NCI-H2171 (cell line): ENCODE measurements at regions not wholly inside any gene's neighbourhood (a gene's known extent, or its start where the extent isn't known, plus 50 kb on each side); places are given as distances from the start of the nearest gene placed in this dataset.

Experiments used
- DNase-seq: peaks from one replicate; lab custom pipeline; 2025; lab: John Stamatoyannopoulos, UW

DNA sequence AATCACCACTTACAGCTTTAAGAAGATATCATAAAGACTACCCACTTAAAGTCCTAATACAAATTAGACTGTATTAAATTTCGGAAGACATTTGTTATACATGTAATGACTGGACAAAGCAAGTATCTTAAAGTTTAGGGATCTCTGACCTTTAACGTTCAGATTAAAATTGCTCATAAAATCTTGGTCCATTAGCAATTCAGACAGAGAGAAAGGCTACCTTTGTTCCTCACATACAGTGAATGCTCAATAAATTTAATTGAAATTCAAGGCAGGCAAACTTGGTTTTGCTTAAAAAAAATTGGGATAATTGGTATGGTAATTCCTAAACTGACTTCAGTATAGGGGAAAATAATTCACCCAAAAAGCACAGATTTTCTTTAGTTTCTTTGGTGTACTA, 285.9 kb upstream of the EMCN start:
- no peak for DNase-seq

DNA sequence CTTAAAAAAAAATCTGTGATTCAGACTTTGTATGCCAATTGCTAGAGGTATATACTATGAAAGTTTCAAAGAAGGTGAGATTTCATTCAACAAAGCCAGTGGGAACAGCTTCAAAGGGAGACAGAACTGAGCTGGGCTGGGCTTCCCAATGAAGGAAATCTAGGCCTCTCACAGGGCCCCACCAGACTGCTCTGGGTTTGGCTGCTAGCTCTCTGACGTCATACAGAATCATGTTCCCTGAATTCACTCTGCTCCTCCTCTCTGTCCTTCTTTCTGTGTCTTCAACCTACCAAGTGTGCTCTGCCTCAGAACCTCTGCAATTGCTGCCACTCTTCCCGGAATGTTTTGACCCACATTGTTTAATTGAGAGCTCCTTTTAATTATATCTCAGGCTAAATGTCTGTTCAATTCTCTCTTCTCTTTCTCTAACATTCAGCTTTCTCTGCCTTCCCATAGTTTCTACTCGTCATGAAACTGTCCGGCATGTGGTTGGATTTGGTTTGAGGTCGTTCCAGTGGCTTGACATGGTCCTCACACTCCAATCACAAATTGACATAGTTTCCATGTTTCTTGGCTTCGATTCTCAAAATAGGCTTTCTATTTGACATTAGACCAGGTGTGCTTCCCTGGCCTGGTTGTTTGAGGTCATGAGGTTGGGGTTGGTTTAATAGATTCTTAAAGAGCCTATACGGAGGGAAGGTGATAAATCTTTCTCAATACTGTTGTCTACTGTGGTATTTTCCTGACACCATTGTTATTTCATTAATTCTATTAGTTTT, 282.1 kb upstream of the EMCN start:
- DNase-seq, result no peak

DNA sequence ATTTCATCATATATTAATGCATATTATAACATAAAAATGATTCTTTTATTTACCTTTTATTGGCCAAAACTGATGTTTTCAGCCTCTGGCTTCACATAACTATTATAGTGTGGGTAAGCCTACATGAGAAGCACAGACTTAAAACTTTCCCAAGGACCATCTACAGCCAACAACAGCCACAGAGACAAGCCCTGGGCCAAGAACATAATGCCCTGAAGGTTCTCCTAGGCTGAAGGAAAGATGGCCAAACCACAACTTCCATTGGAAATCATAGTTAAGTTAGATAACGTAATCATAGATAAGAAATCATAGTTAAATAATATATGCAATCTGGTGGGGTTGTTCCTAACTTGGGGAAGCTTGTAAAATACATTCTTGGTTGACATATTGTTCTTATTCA, 280.0 kb upstream of the EMCN start:
- no peak for DNase-seq

DNA sequence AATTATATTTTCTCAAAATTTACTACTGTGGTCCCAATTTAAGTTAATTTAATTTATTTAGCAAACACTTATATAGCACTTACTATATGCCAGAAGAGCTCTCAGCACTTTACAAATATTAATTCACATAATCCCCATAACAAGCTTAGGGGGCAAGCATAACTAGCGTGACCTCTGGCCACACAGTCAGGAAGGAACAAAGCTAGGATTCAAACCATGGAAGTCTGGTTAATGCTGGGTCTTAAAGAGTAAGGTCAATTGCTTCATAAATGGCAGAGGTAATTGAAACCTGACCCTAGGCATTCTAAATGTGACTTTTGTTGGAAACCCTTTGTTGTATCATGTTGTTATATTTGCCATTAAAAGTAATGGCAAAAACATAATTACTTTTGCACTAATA, 279.5 kb upstream of the EMCN start:
- DNase-seq, result no peak

DNA sequence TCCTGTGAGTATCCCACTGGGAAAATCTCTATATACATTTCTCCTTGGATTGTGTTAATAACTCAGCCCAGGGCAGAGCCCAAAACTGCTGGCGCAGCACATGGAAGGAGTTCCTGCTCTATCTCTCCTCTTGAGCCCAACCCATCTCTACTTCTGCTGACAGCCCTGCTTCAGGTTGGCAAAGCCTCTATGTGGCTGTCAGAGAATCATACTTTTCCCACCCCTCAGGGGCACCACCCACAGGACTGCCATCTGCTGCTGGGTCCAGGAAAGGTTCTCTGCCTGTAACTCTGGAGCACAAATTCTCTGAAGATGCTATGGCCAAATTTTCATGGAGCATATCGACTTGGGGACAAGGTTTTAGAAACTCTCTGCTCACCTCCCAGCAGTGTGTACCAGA, 278.5 kb upstream of the EMCN start:
- DNase-seq, result no peak

DNA sequence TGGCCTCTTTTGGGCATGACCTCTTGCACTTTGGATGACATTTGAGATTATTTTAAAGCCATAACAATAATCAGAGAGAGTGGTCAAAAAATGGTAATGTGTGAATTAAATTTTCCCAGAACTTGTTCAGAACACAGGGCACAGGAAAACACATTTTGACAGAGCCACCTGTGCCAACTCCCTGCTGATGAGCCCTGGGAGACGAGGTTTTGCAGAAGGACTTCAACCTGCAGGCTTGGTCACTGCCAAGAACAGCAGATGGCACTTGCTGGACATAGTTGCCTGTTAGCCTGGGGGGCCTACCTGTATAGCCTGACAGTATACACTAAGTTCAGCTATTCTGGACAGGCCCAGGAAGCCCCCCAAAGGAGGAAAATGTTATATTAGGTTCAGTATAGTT, 277.8 kb upstream of the EMCN start:
- no peak for DNase-seq

DNA sequence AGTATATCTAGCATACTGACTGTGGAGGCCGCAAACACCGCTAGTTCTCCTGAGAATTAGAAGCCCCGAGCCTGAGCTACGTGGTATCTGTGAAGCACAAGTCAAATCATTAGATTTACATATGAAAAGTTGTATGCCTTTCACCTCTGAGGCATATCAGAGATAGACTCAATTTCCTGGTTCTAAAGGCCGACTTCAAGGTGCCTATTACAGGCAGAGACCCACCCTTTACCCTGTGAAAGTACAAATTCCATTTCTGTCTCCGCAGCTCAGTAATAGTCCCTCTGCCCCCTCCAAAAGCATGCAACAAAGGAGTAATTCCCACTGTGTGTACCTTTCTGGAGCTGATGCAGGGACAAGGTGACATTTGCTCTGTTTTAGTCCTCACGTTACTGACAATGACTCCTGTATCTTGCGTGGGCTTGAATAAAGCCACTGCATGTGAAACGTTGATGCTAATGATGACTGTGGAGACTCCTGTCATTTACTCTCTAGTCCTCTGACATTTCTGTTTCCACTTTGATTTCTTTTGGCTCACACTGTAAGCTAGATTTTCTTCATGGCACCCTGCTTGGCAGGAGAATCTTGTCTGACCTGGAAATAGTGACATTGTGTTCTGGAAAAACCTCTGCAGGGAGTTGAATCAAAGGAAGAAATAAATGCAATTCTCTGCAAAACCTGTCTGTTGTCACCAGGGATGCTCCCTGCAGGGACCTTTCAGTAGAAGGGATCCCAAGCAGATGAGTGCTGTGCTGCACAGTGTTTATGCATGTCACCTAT, 273.2 kb upstream of the EMCN start:
- DNase-seq, result no peak

DNA sequence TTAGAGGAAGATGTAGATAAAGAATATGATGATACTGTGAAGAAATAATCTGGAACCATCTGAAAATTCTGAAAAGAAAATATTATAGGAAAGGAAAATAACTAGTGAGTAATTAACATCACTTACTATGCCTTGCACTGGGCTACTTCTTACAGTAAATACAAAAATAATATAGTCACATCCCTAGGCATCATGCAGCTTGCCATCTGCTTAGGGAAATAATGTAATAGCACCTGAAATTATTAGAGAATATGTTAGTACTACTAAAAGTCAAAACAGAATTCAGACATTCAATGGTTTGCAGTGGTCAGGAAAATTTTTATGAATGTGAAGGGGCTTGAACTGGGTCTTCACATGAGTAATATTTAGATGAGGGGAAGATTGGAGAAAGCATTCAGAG, 272.2 kb upstream of the EMCN start:
- no peak for DNase-seq

DNA sequence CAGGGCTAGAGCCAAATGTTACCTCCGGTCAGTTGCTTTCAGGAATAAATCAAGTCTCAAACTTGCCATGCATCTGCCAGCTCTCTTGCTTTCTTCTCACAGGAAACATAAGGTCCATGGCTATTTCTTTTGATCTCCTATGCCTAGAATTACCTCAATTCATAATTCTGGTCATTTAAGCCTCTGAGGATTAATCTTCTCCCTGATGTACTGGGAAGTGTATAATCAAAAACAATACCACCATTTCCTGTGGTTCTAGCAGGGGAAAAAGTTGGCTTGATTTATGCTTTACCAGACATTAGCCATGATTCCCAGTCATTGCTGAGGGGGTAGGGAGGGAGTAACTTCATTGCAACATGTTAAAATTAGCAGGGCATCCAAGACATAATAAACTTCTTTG, 268.7 kb upstream of the EMCN start:
- no peak for DNase-seq

DNA sequence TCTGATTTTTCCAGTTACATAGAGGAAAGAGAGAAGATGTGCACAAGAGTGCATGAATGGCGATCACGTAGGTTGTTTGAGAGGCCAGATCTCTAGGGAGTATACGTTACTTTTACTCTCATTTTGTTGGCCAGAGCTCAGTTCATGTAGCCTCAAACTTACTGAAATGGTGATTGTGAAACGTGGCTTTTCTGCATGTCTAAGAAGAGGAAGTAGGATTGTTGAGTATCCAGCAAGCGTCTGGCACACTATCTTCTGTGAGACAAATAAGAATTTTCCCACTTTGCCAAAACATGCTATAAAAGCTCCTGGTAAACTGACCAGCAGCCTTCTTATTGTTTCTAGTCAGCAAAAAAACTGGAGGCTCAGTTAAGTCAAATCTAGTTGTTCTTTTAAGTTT, 264.5 kb upstream of the EMCN start:
- DNase-seq, result no peak

DNA sequence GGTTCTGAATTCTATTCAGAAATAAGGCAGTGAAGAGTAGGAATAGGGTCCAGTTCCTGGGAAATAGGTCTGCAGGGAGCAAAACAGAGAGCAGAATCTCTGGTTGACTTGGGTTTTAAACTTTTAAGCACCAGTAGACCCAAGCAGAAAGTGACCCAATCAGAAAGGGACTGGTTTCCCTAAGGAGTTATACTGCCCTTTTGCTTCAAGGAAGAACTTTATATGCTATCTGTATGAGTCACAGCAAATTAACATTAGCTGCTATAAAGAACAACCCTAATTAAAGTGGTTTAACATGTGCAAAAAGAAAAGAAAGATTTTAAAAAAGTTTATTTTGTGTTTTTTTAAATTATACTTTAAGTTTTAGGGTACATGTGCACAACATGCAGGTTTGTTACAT, 263.6 kb upstream of the EMCN start:
- no peak for DNase-seq

DNA sequence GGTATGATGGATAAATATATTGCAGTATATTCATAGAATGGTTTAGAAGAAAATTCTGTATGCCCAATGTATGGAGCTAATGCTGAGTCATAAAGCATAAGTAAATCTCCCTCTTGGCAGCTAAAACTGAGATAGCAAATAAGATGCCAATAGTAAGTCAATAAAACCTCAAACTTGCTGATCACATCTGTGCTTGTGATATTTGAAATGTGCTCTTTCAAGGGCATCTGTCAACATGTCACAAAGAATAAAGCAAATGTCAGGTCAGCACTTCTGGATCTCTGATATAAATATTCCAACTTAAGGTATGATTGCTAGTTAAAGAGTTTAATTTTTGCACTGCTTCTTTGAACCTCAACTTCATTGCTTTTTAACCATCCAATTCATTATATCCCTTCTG, 262.3 kb upstream of the EMCN start:
- no peak for DNase-seq

DNA sequence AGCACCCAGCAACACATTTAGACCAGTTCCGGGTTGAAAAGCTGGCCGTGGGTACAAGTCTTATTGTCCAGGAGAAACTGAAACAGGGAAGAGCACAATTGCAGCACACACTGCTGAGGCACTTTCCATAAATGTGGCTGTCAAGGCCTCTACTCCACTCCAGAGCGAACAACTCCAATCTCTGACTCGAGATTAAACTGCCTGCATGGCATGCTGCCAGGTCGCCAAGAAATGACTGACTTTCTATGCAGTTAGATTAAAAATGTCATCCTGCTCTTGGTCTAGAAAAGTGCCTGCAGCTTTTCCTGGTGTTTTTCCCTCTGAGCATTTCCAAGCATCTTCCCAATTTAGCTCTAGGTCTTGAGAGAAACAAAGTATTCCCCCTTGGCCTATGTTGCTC, 260.6 kb upstream of the EMCN start:
- DNase-seq, result no peak

DNA sequence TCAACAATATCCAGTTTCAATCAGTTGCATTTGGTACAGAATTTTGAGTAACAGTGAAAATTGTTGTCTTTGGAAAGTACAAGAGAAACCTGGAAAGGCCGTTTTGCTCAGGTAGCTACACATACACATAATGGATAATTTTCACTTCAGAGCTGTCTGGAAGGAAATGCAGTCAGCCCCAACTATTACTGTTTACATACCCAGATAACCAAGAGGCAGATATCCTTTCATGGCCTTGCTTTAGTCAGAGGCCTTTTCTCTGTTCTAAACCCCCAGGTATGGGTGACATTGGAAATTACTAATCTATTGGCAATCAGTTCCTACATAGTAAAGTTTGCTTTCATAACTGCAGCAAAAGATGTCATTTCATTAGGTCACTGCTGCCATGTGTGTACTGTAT, 244.9 kb upstream of the EMCN start:
- DNase-seq, result no peak

DNA sequence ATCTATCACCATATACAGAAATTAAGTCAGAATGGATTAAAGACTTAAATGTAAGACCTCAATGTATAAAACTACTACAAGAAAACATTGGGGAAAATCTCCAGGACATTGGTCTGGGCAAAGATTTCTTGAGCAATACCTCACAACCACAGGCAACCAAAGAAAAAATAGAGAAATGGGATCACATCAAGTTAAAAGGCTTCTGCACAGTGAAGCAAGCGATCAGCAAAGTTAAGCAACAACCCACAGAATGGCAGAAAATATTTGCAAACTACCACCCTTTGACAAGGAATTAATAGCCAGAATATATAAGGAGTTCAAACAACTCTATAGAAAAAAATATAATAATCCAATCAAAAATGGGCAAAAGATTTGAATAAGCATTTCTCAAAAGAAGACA, 236.9 kb upstream of the EMCN start:
- DNase-seq, result no peak

DNA sequence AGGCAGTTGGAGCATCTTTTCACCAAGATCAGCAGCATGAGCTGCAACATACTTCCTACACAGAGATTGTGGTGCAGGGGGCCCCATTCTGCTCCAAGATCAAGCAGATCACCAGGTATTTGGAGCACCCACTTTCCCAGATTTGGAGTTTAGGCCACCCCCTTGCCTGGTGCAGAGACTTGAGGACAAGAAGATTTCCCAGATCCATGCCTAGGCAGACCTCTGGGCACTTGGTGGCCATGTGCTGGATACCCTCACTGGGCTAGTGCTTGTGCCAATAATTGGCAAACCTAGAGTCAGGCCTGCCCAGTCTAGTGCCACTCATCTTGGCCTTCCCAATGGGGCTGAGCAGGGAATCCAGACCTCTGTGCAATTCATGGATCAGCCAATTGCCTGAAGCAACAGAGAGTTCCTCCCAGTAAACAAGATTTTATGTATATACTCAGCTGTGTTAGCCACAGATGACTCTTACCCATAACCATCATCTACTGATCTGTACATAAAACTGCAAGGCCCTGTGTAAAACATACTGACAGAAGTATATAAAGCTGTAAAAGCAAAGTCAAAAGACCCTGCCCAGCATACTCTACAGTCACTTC, 228.4 kb upstream of the EMCN start:
- no peak for DNase-seq

DNA sequence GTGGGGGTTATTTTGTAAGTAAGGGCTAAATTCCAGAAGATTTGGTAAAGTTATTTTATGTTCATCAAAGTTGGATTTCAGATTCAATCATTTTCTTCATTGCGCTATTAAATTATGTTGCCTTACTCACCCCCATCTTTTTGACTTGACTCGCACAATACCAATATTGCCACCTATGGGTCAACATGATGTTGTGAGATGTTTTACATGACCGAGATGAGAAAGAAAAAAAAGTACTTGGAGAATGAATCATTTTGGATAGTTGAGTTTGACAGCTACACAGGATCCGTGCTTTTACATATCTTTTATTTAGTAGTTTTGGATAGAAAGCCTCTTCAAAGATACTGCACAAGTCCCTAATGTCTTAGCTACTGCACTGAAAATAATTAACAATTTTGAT, 224.2 kb upstream of the EMCN start:
- no peak for DNase-seq

DNA sequence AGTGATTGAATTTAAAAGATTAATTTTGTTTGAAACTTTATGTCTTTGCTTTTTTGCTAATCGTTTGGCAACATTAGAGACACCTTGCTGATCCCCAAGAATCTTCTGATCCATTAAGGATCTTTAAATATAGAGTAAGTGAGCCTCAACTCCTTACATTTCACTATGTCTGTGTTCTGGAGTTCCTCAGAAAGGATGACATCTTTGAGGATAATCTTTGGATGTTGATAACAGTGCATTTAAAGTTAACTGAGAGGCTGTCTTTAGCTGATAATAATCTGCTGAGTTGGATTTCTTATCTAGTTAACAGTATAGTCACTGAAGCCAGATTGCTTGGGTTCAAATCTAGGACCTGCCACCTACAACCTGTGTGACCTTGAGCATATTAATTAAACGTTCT, 221.6 kb upstream of the EMCN start:
- no peak for DNase-seq

DNA sequence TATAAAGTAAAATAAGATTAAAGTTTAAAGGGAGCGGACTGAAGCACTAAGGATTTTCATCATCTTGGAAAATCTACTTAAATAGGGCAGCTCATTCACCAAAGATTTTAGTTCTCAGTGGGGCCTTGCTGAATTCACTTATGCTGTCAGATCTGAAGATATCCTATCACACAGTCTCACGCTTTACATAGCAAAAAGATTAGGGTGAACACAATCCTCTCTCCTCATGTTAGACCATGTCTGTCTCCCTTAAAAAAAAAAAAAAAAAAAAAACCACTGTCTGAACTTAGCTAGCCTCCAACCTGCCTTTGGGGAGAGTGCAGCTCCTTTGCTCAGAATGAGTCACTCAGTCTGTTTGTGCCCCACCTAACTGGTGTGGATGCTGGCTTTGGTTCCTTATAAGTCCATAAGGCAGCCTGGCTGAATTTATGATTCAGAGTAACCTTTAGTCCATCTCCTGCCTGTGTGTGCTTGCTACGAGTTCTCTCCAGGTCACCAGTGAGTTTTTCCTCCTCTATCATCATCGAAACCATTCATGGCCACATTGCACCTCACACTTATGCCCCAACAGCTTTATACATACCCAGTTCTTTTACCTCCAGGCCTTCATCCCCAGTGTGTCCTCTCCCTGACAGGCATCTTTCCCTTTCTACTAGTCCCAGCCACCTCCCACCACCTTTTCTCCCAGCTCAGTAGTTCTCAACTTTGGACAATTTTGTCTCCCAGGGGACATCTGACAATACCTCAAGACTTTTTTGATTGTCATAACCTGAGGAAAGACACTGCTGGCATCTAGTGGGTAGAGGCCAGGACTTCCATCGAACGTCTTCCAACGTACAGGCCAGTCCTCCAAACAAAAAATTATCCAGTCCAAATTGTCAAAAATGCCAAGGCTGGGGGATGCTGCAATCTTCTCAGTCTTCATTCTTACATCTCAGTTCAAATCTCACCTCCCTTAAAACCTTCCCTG, 220.7 kb upstream of the EMCN start:
- no peak for DNase-seq

DNA sequence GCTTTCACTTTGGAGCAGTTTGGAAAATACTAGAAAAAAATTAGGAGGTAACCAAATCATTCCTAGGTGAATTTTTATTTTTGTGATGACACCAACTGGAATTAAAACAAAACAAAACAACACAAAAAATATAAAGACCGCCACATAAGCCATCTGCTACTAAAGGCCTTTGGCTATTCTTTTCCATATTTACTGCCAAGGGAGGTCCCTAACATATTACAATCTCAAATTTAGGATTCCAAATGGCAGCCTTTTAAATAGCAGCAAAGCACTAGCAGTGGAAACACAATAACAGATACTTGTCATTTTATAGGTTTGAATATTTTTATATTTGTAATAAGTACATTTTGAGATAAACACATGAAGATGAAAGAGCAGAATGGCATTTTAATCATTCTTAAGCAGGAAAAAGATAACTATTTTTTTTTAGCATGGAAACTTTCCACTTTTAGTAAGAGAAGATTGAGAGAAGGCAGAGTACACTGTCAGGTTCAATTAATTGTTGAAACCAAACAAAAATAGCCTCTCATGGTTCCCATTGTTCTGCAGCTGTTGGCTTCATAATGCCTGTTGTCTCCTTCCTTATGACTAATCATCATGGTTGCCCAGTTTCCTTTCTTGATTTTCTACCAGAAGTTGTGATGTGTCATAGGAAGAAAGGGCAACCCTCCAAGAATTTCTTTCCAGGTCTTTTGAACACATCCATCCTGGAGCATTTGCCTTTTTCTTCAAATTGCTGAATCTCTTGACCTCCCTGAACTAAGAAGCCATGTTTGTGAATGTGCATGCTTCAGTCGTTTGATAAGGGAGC, 219.0 kb upstream of the EMCN start:
- no peak for DNase-seq

DNA sequence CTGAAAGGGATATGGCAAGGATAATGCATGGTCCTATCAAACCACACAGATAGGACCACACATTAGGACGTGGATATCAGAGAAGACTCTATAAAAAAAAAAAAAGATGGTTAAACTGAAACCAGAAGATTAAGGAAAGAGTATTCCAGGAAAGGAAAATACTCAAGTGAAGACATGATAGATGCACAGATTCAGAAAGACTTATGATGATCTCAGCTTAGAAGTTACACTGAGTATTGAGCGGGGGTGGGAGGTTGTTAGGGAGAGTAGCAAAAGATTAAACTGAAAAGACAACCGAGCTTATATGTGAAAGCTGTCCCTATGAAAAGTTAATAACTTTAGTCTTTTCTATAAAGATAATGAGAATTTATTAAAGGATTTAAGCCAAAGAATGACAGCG, 211.0 kb upstream of the EMCN start:
- no peak for DNase-seq
